Fibroblast of lung (primary cell): ENCODE measurements at regions not wholly inside any gene's neighbourhood (a gene's known extent, or its start where the extent isn't known, plus 50 kb on each side); places are given as distances from the start of the nearest gene placed in this dataset.

Experiments
- CTCF ChIP-seq, 2 donors: IDR thresholded peaks in 1 of 2; conservative IDR thresholded peaks in 1 of 2; 1 replicate in 1 of 2; 2 replicates in 1 of 2; pipeline ENCODE4 v1.5.1; 2011 to 2012; ENCODE audit warnings: low read length in 2 of 2, control low read depth in 1 of 2, inconsistent platforms in 1 of 2, low read depth in 1 of 2, mild to moderate bottlenecking in 1 of 2
- EZH2 ChIP-seq: IDR thresholded peaks from 2 replicates; pipeline ENCODE4 v1.5.1; 2012; ENCODE audit warnings: low read length, control low read depth, mild to moderate bottlenecking; ENCODE audit errors: missing control alignments

DNA sequence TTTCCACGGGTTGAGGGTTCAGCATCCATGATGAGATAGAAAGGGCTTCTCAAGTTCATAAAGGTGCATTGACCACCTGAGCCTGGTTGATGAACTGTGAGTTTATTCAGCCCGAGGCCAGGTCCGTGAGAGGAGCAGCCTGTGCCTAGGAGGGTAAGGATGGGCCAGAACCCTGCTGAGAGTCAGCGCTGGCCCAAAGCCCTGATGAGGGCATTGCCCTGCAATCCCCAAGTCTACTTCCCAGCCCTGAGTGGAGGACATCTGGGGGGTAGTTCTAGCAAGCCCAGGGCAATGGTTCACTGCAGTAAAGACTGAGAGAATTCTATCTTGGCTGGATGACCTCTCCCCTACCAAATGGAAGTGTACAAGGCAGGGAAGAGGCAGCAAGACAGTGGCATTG is 123.3 kb upstream of the NXT1 start:
- TF ChIP-seq CTCF (conservative IDR thresholded peaks at IDR 0.05 in 1 of 2, IDR thresholded peaks at IDR 0.05 in 1 of 2; ENCODE audit: low read depth in 1 of 2, low read length in 2 of 2), result no peak
- TF ChIP-seq EZH2, result no peak
